ENCODE measurements at regions not wholly inside any gene's neighbourhood (a gene's known extent, or its start where the extent isn't known, plus 50 kb on each side); places are given as distances from the start of the nearest gene placed in this dataset.

- no peak for DNase-seq (ENCODE audit: low spot score in 2 of 2)
- no peak for TF ChIP-seq CTCF (IDR thresholded peaks at IDR 0.05)
- TF ChIP-seq POLR2A (IDR thresholded peaks at IDR 0.05): no peak
- intact Hi-C loops (cut with DNase I; ENCODE audit: low total_unique reads): no loop called here
- 41 to 51% methylated on average over 2 of the region's 2 CpGs for whole genome bisulfite sequencing, 2 donors
- H3K4me3 ChIP-seq (ENCODE audit: low read depth, poor library complexity, severe bottlenecking): no peak overlapping the region
Measured at GRCh38 chr10:83605783-83606630, 533.3 kb upstream of the GHITM start.

GRCh38 chr10:83607959-83608745 lies 531.2 kb upstream of the GHITM start:
- H3K4me3 ChIP-seq (ENCODE audit: low read depth, poor library complexity, severe bottlenecking): no peak overlapping the region
- no peak for TF ChIP-seq CTCF (IDR thresholded peaks at IDR 0.05)
- no peak for TF ChIP-seq POLR2A (IDR thresholded peaks at IDR 0.05)
- WGBS, 2 donors: 83 to 89% methylated on average over 7 of the region's 7 CpGs
- DNase-seq (ENCODE audit: low spot score in 2 of 2): no peak
- intact Hi-C loops (cut with DNase I; ENCODE audit: low total_unique reads): no loop called here

- TF ChIP-seq POLR2A (IDR thresholded peaks at IDR 0.05) (no peak), CTCF (IDR thresholded peaks at IDR 0.05) (no peak)
- no peak for DNase-seq (ENCODE audit: low spot score in 2 of 2)
- 72 to 75% methylated on average over 4 of the region's 4 CpGs for WGBS, 2 donors
- H3K4me3 ChIP-seq (ENCODE audit: low read depth, poor library complexity, severe bottlenecking): no peak overlapping the region
- intact Hi-C loops (cut with DNase I; ENCODE audit: low total_unique reads): no loop called here
Measured at GRCh38 chr10:83612050-83612449, 527.3 kb upstream of the GHITM start.

- intact Hi-C loops (cut with DNase I; ENCODE audit: low total_unique reads): no loop called here
- WGBS, 2 donors: 62 to 66% methylated on average over 2 of the region's 2 CpGs
- no peak for TF ChIP-seq POLR2A (IDR thresholded peaks at IDR 0.05)
- no peak for TF ChIP-seq CTCF (IDR thresholded peaks at IDR 0.05)
- H3K4me3 ChIP-seq (ENCODE audit: low read depth, poor library complexity, severe bottlenecking): no peak overlapping the region
- no peak for DNase-seq (ENCODE audit: low spot score in 2 of 2)
Measured at GRCh38 chr10:83612746-83613145, 526.6 kb upstream of the GHITM start.

GRCh38 chr10:83617172-83617571 lies 522.1 kb upstream of the GHITM start:
- no peak overlapping the region for H3K4me3 ChIP-seq (ENCODE audit: low read depth, poor library complexity, severe bottlenecking)
- DNase-seq (ENCODE audit: low spot score in 2 of 2): no peak
- 39 to 59% methylated on average over 1 of the region's 1 CpG for WGBS, 2 donors
- intact Hi-C loops (cut with DNase I; ENCODE audit: low total_unique reads): no loop called here
- TF ChIP-seq POLR2A (IDR thresholded peaks at IDR 0.05): no peak
- no peak for TF ChIP-seq CTCF (IDR thresholded peaks at IDR 0.05)
